ENCODE measurements at regions not wholly inside any gene's neighbourhood (a gene's known extent, or its start where the extent isn't known, plus 50 kb on each side); places are given as distances from the start of the nearest gene placed in this dataset.

GRCh38 chr2:15082105-15083058, 449.9 kb downstream of the LRATD1 start:
- no peaks in the 10 kb centered on the region for H3K27me3 ChIP-seq (ENCODE audit: low read length)
- TF ChIP-seq, protein P1, sequence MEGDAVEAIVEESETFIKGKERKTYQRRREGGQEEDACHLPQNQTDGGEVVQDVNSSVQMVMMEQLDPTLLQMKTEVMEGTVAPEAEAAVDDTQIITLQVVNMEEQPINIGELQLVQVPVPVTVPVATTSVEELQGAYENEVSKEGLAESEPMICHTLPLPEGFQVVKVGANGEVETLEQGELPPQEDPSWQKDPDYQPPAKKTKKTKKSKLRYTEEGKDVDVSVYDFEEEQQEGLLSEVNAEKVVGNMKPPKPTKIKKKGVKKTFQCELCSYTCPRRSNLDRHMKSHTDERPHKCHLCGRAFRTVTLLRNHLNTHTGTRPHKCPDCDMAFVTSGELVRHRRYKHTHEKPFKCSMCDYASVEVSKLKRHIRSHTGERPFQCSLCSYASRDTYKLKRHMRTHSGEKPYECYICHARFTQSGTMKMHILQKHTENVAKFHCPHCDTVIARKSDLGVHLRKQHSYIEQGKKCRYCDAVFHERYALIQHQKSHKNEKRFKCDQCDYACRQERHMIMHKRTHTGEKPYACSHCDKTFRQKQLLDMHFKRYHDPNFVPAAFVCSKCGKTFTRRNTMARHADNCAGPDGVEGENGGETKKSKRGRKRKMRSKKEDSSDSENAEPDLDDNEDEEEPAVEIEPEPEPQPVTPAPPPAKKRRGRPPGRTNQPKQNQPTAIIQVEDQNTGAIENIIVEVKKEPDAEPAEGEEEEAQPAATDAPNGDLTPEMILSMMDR (conservative IDR thresholded peaks at IDR 0.05; ENCODE audit: low read depth, low read length): no peak
- TF ChIP-seq EZH2 (IDR thresholded peaks at IDR 0.05; ENCODE audit: low read length, unreplicated experiment) (no peak), EZH2phosphoT487 (IDR thresholded peaks at IDR 0.05; ENCODE audit: borderline replicate concordance, low read length) (no peak)
- BruUV-seq (replicated peaks): no TSS peak
- DNase-seq: no peak
- H3K9ac ChIP-seq (ENCODE audit: low read length): no peak overlapping the region
- H3K79me2 ChIP-seq (ENCODE audit: low read length): no peaks in the 10 kb centered on the region
- no peaks in the 10 kb centered on the region for H3K4me1 ChIP-seq (ENCODE audit: insufficient read depth, low read length)
- H3K36me3 ChIP-seq (ENCODE audit: low read depth, low read length): no peaks in the 10 kb centered on the region
- no peaks in the 10 kb centered on the region for H3F3A ChIP-seq (ENCODE audit: low read length, unreplicated experiment)
- no peaks in the 10 kb centered on the region for H3K9me3 ChIP-seq (ENCODE audit: low read length)
- intact Hi-C loops (cut with micrococcal nuclease): no loop called here
- no peaks in the 10 kb centered on the region for H4K20me1 ChIP-seq (ENCODE audit: low read length)
- H2AFZ ChIP-seq (ENCODE audit: low read length): no peak overlapping the region
- CTCF ChIA-PET: no interaction called here
- no peaks in the 10 kb centered on the region for H3K9me2 ChIP-seq (replicated peaks; ENCODE audit: low read length)
- no peak overlapping the region for H3K4me3 ChIP-seq (ENCODE audit: low read length)
- ATAC-seq: no peak
- no peak overlapping the region for H3K4me2 ChIP-seq (ENCODE audit: low read length)
- POLR2A ChIA-PET (ENCODE audit: unreplicated experiment): no interaction called here
- no peak overlapping the region for H3K27ac ChIP-seq (ENCODE audit: low read length)

DNA sequence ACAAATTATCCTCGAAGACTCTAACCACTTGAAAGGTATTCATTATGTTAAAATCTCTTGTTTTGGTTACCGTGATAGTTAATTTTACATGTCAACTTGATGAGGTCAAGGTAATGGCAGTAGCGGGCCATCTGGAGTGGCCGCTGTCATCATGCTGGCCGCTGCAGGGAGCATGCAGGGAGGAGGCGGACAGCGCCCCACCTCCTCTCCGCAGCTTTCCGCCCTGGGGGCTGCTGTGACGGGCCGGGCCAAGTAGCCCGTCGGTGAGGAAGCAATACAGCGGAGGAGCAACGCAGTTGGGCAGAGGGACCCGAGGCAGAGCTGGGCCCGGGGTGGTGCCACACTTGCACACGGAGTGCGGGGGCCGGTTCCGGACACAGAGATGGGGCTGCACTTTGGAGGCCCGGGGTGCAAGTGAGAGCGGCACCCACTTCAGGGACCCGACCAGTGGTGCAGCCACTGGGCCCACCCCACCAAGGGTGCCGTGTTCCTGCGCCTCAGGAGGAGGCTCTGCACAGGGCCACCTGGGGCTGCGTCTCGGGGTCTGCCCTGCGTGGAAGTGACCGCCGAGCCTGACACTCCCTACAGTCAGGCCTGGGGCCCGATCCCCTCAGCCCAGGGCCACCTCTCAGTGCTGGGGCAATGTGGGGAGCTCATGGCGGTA, 452.4 kb downstream of the LRATD1 start:
- Histone ChIP-seq H3K9me3 (ENCODE audit: low read length) (no peaks in the 10 kb centered on the region), H3K4me3 (ENCODE audit: low read length) (no peak overlapping the region), H3K4me1 (ENCODE audit: insufficient read depth, low read length) (no peaks in the 10 kb centered on the region), H3K4me2 (ENCODE audit: low read length) (no peak overlapping the region), H3K27ac (ENCODE audit: low read length) (no peak overlapping the region), H3K9me2 (replicated peaks; ENCODE audit: low read length) (no peaks in the 10 kb centered on the region), H4K20me1 (ENCODE audit: low read length) (no peaks in the 10 kb centered on the region), H3K79me2 (ENCODE audit: low read length) (no peaks in the 10 kb centered on the region), H3F3A (ENCODE audit: low read length, unreplicated experiment) (no peaks in the 10 kb centered on the region), H3K9ac (ENCODE audit: low read length) (no peak overlapping the region), H3K27me3 (ENCODE audit: low read length) (no peaks in the 10 kb centered on the region), H2AFZ (ENCODE audit: low read length) (no peak overlapping the region), H3K36me3 (ENCODE audit: low read depth, low read length) (no peaks in the 10 kb centered on the region)
- TF ChIP-seq, protein P1 (conservative IDR thresholded peaks at IDR 0.05; ENCODE audit: low read depth, low read length): no peak
- CTCF ChIA-PET: no interaction called here
- ATAC-seq (no peak), DNase-seq (no peak)
- no TSS peak for BruUV-seq (replicated peaks)
- POLR2A ChIA-PET (ENCODE audit: unreplicated experiment): no interaction called here
- intact Hi-C loops (cut with micrococcal nuclease): no loop called here

- no peaks in the 10 kb centered on the region for H3F3A ChIP-seq (ENCODE audit: low read length, unreplicated experiment)
- H3K36me3 ChIP-seq (ENCODE audit: low read depth, low read length): no peaks in the 10 kb centered on the region
- no peak overlapping the region for H3K4me2 ChIP-seq (ENCODE audit: low read length)
- H3K9ac ChIP-seq (ENCODE audit: low read length): no peak overlapping the region
- no peak overlapping the region for H3K4me3 ChIP-seq (ENCODE audit: low read length)
- no TSS peak for BruUV-seq (replicated peaks)
- DNase-seq (no peak), ATAC-seq (no peak)
- H3K9me3 ChIP-seq (ENCODE audit: low read length): no peaks in the 10 kb centered on the region
- TF ChIP-seq, protein P1 (conservative IDR thresholded peaks at IDR 0.05; ENCODE audit: low read depth, low read length): no peak
- no peak for TF ChIP-seq EZH2 (IDR thresholded peaks at IDR 0.05; ENCODE audit: low read length, unreplicated experiment)
- TF ChIP-seq EZH2phosphoT487 (IDR thresholded peaks at IDR 0.05; ENCODE audit: borderline replicate concordance, low read length): no peak
- H4K20me1 ChIP-seq (ENCODE audit: low read length): no peaks in the 10 kb centered on the region
- no peaks in the 10 kb centered on the region for H3K9me2 ChIP-seq (replicated peaks; ENCODE audit: low read length)
- no peak overlapping the region for H3K27ac ChIP-seq (ENCODE audit: low read length)
- no peaks in the 10 kb centered on the region for H3K79me2 ChIP-seq (ENCODE audit: low read length)
- no peaks in the 10 kb centered on the region for H3K27me3 ChIP-seq (ENCODE audit: low read length)
- CTCF ChIA-PET: no interaction called here
- no peaks in the 10 kb centered on the region for H3K4me1 ChIP-seq (ENCODE audit: insufficient read depth, low read length)
- no peak overlapping the region for H2AFZ ChIP-seq (ENCODE audit: low read length)
- POLR2A ChIA-PET (ENCODE audit: unreplicated experiment): no interaction called here
- intact Hi-C loops (cut with micrococcal nuclease): no loop called here
Measured at GRCh38 chr2:15092181-15092580, 459.7 kb downstream of the LRATD1 start.

All from PC-3 (cell line).